ENCODE measurements at regions not wholly inside any gene's neighbourhood (a gene's known extent, or its start where the extent isn't known, plus 50 kb on each side); places are given as distances from the start of the nearest gene placed in this dataset.

GRCh38 chr2:7919510-7919909 is 762.3 kb upstream of the ID2 start:
- TF ChIP-seq CTCF (IDR thresholded peaks at IDR 0.05 in 2 of 3, conservative IDR thresholded peaks at IDR 0.05 in 1 of 3; ENCODE audit: borderline replicate concordance in 1 of 3, insufficient read depth in 1 of 3, low read depth in 2 of 3, low read length in 2 of 3) (no peak), MAX (IDR thresholded peaks at IDR 0.05) (no peak), EZH2 (IDR thresholded peaks at IDR 0.05) (no peak), POLR2A (IDR thresholded peaks at IDR 0.05; ENCODE audit: borderline replicate concordance, extremely low read depth, insufficient read depth, insufficient read length) (no peak)
- TF ChIP-seq, protein P1, sequence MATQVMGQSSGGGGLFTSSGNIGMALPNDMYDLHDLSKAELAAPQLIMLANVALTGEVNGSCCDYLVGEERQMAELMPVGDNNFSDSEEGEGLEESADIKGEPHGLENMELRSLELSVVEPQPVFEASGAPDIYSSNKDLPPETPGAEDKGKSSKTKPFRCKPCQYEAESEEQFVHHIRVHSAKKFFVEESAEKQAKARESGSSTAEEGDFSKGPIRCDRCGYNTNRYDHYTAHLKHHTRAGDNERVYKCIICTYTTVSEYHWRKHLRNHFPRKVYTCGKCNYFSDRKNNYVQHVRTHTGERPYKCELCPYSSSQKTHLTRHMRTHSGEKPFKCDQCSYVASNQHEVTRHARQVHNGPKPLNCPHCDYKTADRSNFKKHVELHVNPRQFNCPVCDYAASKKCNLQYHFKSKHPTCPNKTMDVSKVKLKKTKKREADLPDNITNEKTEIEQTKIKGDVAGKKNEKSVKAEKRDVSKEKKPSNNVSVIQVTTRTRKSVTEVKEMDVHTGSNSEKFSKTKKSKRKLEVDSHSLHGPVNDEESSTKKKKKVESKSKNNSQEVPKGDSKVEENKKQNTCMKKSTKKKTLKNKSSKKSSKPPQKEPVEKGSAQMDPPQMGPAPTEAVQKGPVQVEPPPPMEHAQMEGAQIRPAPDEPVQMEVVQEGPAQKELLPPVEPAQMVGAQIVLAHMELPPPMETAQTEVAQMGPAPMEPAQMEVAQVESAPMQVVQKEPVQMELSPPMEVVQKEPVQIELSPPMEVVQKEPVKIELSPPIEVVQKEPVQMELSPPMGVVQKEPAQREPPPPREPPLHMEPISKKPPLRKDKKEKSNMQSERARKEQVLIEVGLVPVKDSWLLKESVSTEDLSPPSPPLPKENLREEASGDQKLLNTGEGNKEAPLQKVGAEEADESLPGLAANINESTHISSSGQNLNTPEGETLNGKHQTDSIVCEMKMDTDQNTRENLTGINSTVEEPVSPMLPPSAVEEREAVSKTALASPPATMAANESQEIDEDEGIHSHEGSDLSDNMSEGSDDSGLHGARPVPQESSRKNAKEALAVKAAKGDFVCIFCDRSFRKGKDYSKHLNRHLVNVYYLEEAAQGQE (IDR thresholded peaks at IDR 0.05; ENCODE audit: low read depth), result no peak
- TF ChIP-seq, protein P2, sequence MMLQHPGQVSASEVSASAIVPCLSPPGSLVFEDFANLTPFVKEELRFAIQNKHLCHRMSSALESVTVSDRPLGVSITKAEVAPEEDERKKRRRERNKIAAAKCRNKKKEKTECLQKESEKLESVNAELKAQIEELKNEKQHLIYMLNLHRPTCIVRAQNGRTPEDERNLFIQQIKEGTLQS (IDR thresholded peaks at IDR 0.05), result no peak
